HTR-8/SVneo (cell line): ENCODE measurements at regions not wholly inside any gene's neighbourhood (a gene's known extent, or its start where the extent isn't known, plus 50 kb on each side); places are given as distances from the start of the nearest gene placed in this dataset.

ENCODE experiments used
- DNase-seq: peaks from one replicate; pipeline ENCODE4 v3.0.0; 2011; ENCODE audit warnings: low spot score, mixed read lengths; ENCODE audit not compliant: insufficient read length
- FAIRE-seq: peaks from 2 replicates; lab custom pipeline; 2011; peaks lifted over from hg19 to GRCh38; lab: Jason Lieb, UNC

DNA sequence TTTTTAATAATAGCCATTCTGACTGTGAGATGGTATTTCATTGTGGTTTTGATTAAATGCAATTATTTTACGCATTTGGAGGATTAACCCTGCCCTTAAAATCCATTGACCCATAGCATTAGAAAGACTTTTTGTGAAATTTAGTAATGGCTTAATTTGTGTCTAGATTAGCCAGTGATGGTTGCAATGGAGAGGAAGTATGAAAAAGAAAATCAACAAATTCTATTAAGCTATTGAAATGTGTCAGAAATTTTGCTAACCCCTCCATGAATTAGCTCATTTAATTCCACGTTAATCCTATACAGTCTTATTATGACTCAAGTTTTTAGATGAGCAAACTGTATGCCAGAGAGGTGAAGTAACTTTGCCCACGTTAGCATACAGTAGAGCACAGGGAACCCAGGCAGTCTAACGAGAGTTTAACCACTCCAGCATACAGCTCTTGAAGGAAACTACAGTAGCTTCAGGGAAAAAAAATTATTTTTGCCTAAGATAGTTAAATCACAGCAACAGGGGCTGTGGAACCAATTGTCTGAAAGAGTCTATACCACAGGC, 158.2 kb upstream of the PPP2R2B start:
- no peak for FAIRE-seq

DNA sequence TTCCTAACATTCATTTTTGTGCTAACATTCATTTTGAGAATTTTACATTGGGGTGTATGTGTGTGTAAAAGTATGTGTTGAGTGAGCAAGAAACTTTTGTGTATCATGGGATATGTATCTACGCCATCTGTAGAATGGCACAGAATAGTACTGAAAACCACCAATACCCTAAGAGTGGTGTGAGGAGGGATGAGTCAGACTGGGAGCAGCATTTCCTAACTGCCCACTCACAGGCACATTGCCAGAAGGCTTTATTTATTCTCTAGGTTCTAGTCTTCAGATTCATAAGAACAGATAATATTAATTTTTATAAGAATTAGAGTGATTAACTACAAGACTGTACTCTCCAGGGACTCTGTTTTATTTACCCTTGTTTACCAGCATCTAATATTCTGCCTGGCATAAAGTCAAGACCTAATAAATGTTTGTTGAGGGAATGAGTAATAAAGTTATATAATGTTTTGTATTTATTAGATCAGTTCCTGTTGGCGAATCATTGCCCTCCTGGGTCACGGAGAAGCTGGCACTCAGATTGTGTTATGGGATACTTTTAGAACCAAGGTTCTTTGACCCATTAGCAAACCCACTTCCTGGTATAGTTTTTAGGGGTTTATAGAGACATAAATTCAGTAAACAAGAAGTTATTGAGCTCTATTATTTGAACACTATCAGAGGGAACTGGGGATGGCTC, 159.1 kb upstream of the PPP2R2B start:
- FAIRE-seq (no peak), DNase-seq (peak; percentile 5)

More for the DNA sequence above, 158.2 kb upstream of the PPP2R2B start:
- DNase-seq = no peak

DNA sequence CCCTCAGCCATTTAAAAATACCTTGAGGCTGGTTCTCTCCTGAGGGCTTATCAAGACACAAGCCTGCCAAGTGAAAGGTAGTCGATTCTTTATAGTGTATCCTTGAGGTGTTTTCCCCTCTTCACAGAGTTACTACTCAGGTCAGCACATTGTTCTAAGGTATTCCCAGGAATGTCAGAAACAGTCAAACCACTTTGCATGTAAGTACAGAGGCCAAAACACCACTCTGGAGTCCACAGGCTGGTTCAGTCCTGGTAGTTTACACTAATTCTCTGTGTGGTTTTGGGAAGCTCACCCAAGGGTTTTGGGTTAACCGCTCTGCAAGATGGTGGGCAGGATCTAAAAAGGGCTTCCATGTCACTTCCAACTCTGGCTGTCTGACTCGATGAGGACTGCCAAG, 162.3 kb upstream of the PPP2R2B start:
- no peak for DNase-seq
- FAIRE-seq = no peak

DNA sequence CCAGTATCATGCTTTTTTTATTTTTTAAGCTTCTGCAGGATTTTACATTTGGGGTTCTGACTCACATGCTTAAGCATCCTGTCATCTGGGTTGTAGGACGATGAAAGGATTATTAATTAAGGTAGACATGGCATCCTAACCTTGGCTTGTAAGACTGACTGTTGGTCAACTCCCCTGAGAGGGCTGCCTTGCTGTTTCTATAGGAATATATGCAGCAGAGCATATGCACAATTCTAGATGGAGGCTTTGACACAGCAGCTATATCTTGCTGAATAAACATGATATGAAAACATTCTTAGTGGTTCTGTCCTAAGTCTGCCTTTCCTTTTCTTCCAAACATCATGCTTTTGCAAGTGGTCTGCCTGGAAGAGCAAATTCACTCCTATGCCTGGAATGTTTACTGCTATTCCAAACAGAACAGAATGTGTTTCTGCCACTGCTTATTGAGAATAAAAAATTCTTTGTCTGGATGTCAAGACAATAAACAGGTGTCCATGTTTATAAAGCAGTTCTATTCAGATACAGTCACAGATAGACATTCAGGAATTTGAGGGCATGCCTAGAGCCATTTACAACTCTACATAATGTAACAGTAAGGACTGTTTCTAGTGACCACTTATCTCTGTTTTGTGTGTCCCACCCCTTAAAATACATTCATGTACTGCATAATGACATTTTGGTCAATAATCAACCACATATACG, 166.2 kb upstream of the PPP2R2B start:
- FAIRE-seq (no peak), DNase-seq (no peak)

DNA sequence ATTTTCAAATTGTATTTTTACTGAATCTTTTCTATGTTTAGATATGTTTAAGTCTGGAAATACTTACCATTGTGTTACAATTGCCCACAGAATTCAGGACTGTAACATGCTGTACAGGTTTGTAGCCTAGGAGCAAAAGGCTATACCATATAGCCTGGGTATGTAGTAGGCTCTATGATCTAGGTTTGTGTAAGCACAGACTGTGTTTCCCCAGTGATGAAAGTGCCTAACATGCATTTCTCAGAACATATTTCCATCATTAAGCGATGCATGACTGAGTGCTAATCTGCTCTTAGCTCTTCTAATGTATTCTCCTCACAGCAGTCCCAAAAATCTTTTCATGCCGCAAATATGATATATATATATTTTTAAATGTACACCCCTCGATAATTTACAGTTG, 166.7 kb upstream of the PPP2R2B start:
- no peak for DNase-seq
- no peak for FAIRE-seq

DNA sequence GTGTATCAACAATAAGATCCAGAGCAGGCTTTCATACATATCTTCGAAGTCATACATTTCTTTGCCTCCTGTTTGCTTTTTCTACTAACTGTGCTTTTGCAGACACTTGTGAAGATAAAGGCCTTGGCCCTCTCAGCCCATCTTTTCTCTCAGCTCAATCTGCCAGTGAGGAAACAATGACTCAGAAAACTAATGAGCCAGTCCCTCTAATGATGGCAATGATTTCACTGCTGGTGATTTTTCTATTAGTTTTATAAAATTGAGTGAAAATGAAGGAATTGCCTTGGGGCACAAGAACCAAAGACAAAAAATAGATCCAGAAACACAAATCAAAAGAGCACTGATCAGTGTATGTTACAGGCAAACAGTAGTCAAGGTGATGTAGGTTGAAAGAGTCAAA, 167.7 kb upstream of the PPP2R2B start:
- FAIRE-seq (no peak), DNase-seq (no peak)

DNA sequence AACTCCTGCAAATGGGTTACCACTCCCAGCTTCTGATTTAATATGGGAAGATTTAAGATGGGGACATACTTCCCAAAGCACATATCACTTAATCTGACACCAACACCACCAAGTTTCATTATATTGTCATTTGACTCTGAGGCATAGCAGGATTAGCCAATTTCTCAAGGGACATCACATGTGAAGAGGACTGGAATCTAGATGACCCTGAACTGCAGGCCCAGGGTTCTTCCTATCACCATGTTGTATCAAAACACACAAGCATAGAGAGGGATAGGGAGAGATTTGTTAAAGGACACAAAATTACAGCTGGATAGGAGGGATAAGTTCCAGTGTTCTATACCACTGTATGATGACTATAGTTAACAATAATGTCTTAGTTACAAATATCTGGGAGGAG, 168.3 kb upstream of the PPP2R2B start:
- FAIRE-seq = no peak

DNA sequence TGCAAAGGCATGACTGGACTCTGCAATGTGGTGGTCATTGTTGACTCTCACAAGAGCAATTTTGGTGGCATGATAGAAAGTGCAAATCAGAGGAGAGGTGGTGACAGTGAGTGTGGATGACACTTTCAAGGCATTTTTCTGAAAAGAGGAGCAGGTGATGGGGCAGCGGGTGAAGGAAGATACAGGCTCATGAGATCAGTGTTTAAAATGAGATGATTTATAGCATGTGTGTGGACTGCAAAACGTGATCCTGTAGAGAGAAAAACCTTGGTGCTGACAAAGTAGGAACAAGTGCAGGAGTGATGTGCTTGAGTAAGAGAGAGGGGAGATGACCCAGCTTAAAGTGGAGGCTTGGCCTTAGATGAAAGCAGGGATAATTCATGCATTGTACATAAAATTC, 171.2 kb upstream of the PPP2R2B start:
- FAIRE-seq (no peak), DNase-seq (no peak)

More for the DNA sequence above, 168.3 kb upstream of the PPP2R2B start:
- no peak for DNase-seq

DNA sequence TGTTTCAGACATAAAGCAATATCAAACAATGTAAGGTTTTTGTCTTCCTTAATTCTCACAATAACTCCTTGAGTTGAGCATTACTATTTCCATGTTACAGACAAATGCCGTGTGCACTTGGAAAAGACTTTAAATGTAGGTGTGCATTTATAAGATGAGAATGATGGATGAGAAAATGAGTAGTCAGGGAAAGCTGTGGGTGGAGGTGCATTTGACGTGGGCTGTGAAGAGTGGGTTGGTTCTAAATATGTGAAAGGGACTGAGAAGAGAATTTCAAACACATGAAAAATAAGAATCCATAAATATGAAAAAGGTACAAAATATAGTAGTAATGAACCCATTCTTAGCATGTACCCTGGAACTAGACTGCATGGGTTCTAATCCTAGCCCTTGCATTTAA, 171.6 kb upstream of the PPP2R2B start:
- no peak for DNase-seq
- no peak for FAIRE-seq

DNA sequence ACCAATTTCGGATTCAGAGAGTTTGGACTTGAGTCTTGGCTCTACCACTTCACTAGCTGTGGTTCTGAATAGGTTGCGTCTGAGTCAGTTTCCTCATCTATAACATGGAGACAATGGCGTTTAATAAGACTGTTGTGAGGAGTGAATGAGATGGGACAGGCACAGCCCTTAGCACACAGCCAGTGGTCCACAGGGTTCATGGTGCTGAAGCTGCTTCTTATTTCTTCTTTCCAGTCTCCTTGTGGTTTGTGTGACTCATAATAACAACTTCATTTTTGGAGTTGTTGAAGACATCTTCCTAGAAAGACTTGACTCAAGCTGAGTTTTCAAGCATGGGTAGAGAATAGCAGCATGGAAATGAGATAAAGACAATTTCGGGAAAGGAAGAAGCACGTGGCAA, 172.6 kb upstream of the PPP2R2B start:
- FAIRE-seq = no peak
- DNase-seq = no peak

DNA sequence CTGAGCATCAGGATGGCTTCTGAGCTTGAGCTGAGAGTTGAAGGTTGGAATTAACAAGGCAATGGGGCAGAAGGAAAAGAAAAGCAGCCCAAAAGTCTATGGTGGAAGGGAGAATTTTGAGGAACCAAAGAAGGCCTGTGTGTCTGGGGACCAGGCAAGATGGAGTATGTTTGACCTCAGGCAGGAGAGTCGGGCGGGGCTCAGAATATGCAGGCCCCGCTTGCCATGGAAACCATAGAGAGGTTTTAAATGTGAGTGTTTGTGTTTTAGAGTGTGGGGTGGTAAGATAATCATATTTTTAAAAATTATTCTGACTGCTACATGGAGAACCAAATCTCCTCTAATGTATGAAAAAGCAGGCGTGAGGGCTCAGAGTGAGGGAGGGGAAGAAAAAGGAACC, 174.0 kb upstream of the PPP2R2B start:
- FAIRE-seq (no peak), DNase-seq (no peak)

DNA sequence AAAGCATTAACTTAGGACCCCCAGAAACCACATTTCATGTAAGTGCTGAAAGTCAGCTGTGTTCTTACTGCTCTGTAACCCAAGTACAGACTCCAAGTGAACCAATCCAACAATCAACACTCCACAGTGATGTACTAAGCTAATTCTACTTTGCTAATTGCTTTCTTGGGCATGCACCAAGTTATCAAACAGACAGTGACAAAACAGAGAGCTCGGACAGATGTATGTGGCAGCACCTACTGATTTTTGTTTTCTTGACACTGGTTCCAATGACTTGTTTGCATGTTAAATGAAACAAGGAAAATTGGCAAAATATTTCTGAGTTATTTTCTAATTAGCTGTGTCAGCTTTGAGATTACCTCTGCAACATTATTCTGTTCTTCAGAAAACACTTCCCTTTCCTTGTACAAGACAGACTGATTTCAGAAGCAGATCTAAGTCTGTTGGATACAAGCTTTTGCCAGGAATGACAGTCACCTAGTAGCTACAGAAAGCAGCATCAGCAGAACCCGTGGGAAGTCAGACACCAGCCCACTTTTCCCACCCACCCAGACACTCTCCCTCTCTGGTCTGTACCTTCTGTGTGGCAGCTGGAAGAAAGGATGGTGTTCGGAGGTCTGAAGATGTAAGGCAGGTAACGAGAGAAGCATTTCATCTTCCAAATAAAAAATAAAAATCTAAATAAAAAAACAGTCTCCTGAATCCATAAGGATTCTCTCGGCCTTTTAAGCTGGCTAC, 176.7 kb upstream of the PPP2R2B start:
- FAIRE-seq = no peak

DNA sequence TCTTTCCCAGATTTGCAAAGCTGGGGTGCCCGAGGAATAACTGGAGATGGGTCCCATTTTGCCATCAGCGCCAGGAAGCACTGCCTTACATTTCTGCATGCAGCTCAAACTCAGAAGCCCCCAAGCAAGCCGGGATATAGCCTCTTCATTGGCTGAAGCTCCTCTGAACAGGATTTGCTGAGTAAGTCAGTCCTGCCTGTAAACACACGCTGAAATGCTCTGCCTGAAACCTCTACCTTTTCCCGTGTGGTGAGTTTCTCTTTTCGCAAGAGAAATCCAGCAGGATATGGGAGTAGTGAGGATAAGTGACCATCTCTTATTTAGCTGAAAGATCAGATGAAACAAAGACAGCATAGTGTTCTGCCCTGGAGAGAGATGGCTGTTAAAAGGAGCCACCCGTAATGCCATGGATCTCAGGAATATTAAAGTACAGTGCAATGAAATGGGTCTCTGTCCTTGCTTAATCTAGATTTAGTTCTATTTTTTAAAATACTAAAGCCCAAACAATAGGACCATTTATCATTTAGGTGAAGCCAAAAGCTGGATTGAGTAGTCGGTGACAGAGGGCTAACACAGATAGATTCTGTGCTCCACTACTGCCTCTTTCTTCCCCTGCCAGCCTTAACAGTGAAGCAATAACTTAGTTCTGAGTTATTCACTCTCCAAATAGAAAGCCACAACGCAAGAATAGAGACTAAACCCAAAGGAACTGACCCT, 177.5 kb upstream of the PPP2R2B start:
- DNase-seq (no peak), FAIRE-seq (no peak)

More for the DNA sequence above, 176.7 kb upstream of the PPP2R2B start:
- DNase-seq = no peak

DNA sequence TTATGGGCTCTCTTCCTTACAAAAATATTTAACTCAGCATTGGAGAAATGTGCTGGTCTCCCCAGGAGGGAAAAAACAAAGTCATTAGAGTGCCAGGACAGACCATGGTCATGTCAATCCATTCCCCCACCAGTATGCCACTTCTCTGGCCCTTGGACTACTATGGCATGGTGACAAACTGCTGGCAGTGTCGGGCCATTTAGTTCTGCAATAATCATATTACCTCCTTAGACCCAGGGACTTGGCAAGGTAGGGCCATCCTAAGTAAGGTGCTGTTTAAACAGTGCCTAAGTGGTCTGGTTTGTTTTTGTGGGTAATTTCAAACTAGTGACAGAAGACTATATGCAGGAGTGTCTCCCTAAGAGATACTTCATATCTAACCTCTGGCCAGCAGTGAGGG, 177.8 kb upstream of the STK32A start:
- no peak for DNase-seq
- no peak for FAIRE-seq

DNA sequence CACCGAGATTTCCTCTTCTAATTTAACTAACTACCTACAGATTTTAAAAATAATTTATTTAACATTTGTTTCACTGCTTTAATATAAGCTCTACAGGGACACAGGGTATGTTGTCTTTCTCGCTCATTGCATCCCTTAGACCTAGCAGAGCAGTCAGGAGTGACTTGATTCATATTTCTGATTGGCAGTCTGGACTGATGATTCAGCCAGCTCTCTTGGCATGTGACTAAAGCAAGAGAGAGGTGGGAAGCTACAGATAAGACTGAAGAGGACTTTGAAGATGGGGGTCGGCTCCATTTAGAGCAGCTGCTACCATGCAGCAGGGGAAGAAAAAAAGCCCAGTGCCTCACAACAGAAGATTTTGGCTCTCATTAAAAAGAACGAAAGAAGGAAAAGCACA, 173.4 kb upstream of the STK32A start:
- no peak for FAIRE-seq

DNA sequence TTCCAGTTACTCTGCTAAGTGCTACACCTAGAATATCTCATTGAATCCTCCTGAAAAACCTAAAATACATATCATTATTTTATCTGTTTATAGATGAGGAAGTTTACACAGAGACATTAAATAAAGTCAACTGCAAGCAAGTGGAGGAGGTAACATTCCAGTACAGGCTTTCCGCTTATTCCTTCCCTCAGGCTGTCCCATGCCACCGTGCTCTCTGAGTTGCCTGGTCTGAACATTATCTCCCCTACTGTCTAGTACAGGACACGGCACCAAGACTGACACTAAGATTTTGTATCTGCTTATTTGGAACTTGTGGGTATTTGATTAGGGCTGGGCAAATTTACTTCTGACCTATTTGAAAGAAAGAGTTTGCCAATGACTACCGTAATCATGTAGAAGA, 172.4 kb upstream of the STK32A start:
- no peak for FAIRE-seq
- no peak for DNase-seq

More for the DNA sequence above, 173.4 kb upstream of the STK32A start:
- no peak for DNase-seq

DNA sequence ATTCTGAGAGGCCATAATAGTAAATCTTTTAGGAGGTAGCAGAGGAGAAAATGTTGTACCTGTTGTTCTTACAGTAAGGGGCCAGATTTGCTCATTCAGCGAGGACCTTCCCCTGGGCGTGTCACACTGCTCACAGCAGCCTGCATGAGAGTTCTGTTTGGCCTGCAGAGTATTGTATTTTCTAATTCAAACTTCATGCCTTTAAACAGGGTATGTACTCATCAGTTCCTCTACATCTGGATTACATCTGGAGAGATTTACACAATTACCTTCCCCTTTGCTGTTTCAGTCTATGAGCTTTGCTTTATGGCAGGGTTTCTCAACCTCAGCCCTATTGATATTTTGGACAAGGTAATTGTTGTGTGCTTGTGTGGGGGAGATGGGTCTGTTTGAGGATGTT, 170.9 kb upstream of the STK32A start:
- FAIRE-seq (peak; percentile 13), DNase-seq (no peak)

DNA sequence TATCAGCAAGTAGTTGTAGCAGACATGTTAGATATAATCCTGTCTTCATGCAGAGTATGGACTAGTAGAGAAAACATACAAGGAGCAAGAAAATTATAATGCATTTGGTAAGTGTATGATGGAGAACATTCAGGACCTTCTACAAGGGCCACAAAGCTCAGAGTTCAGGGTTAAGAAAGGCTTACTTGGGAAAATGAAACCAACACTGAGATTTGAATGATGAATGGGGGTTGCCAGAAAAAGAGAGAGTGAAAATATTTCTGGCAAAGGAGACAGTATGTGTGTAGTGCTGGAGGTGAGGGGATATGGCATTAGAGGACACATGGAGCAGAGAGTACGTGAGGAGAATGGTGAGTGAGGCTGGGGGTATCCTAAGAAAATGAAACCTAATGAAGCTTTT, 169.8 kb upstream of the STK32A start:
- FAIRE-seq = no peak
- DNase-seq = no peak

DNA sequence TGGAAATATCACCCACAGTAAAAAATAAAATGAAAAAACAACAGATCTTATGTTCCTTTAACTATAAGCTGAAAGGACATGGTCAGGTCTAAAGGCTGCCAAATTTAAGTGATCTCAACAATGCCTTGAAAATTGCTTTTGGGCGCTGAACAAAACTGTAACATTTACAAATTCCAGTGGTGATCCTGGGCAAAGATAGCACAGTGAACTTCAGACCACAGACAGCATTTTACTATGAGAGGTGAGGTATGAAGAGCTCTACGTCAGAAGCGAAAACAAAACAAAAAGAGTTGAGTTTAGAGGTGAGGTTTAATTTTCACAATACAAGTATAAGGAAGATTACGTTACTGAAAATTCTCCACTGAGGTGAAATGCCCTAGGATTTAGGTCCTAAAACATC, 165.8 kb upstream of the STK32A start:
- no peak for DNase-seq
- no peak for FAIRE-seq

DNA sequence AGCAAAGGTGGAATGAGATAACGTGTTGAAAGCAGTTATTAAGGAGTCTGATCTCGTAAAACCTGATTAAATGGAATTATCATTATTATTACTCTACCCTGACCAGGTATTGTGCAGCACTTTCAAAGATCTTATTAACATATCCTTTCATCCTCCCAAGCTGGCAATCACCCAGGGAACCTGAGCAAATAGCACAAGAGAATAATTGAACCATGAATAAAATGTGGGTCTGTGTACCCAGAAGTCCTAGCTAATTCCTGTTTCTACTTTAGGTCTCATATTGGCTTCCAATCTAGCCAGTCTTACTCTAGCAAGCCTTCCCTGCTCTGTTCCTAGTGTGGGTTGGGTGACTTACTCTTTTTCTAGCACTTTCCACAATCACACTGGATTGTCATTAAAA, 162.2 kb upstream of the STK32A start:
- DNase-seq (no peak), FAIRE-seq (no peak)
